H9 (cell line): ENCODE measurements at regions not wholly inside any gene's neighbourhood (a gene's known extent, or its start where the extent isn't known, plus 50 kb on each side); places are given as distances from the start of the nearest gene placed in this dataset.

Experiments used
- DNase-seq: peaks from one replicate; pipeline ENCODE4 v3.0.0-alpha.2; 2017
- H2AFZ ChIP-seq: one replicate; pipeline ENCODE4 v1.6.1; 2013; ENCODE audit warnings: mild to moderate bottlenecking, low read length, control low read depth, moderate library complexity
- H2AK5ac ChIP-seq: 2 replicates; pipeline ENCODE4 v1.6.1; 2013; ENCODE audit warnings: low read length, control low read depth, mixed read lengths; ENCODE audit not compliant: insufficient read length
- H2BK120ac ChIP-seq: one replicate; pipeline ENCODE4 v1.6.1; 2013; ENCODE audit warnings: low read depth, mild to moderate bottlenecking, low read length, control low read depth, inconsistent platforms; ENCODE audit not compliant: poor library complexity, severe bottlenecking
- H2BK12ac ChIP-seq: 2 replicates; pipeline ENCODE4 v1.6.1; 2013; ENCODE audit warnings: low read length, control low read depth, mixed read lengths, low read depth; ENCODE audit not compliant: insufficient read length
- H2BK15ac ChIP-seq: 2 replicates; pipeline ENCODE4 v1.6.1; 2013; ENCODE audit warnings: low read depth, low read length, control low read depth
- H2BK20ac ChIP-seq: one replicate; pipeline ENCODE4 v1.6.1; 2013; ENCODE audit warnings: low read depth, mild to moderate bottlenecking, low read length, control low read depth, inconsistent platforms; ENCODE audit not compliant: poor library complexity, severe bottlenecking
- H2BK5ac ChIP-seq: 2 replicates; pipeline ENCODE4 v1.6.1; 2013; ENCODE audit warnings: low read length, control low read depth, mixed read lengths; ENCODE audit not compliant: insufficient read length
- H3K14ac ChIP-seq: 2 replicates; pipeline ENCODE4 v1.6.1; 2013; ENCODE audit warnings: low read length, control low read depth; ENCODE audit not compliant: insufficient read depth
- H3K18ac ChIP-seq: 2 replicates; pipeline ENCODE4 v1.6.1; 2013; ENCODE audit warnings: low read depth, mild to moderate bottlenecking, mixed read lengths, low read length, control low read depth; ENCODE audit not compliant: insufficient read length
- H3K23ac ChIP-seq: 2 replicates; pipeline ENCODE4 v1.6.1; 2013; ENCODE audit warnings: low read length, control low read depth, mixed read lengths, low read depth; ENCODE audit not compliant: insufficient read length
- H3K23me2 ChIP-seq: 2 replicates; pipeline ENCODE4 v1.6.1; 2013; ENCODE audit warnings: low read depth, mild to moderate bottlenecking, mixed read lengths, low read length, control low read depth; ENCODE audit not compliant: insufficient read length, poor library complexity, severe bottlenecking
- H3K27ac ChIP-seq: 2 replicates; pipeline ENCODE4 v1.5.1; 2013; ENCODE audit warnings: low read length, control low read depth, mixed read lengths, low read depth; ENCODE audit not compliant: insufficient read length
- H3K27me3 ChIP-seq: 2 replicates; pipeline ENCODE4 v1.6.1; 2013; ENCODE audit warnings: low read length, control low read depth, inconsistent platforms; ENCODE audit not compliant: insufficient read depth
- H3K4ac ChIP-seq: 2 replicates; pipeline ENCODE4 v1.6.1; 2013; ENCODE audit warnings: low read depth, mild to moderate bottlenecking, control low read depth, inconsistent platforms, low read length, moderate library complexity
- H3K4me1 ChIP-seq: 2 replicates; pipeline ENCODE4 v1.6.1; 2013; ENCODE audit warnings: low read length, control low read depth, inconsistent platforms; ENCODE audit not compliant: insufficient read depth
- H3K4me2 ChIP-seq: 2 replicates; pipeline ENCODE4 v1.6.1; 2013; ENCODE audit warnings: low read length, control low read depth, mixed read lengths; ENCODE audit not compliant: insufficient read length, insufficient read depth
- H3K56ac ChIP-seq: 2 replicates; pipeline ENCODE4 v1.6.1; 2013; ENCODE audit warnings: low read depth, mild to moderate bottlenecking, mixed read lengths, low read length, control low read depth; ENCODE audit not compliant: insufficient read length
- H3K79me1 ChIP-seq: 2 replicates; pipeline ENCODE4 v1.6.1; 2013; ENCODE audit warnings: low read depth, mild to moderate bottlenecking, moderate library complexity, low read length, control low read depth, inconsistent platforms; ENCODE audit not compliant: insufficient read depth, poor library complexity, severe bottlenecking
- H3K79me2 ChIP-seq: 2 replicates; pipeline ENCODE4 v1.6.1; 2013; ENCODE audit warnings: low read length, control low read depth, inconsistent platforms; ENCODE audit not compliant: insufficient read depth
- H3K9ac ChIP-seq: 2 replicates; pipeline ENCODE4 v1.6.1; 2013; ENCODE audit warnings: low read length, control low read depth, mixed read lengths; ENCODE audit not compliant: insufficient read length; ENCODE audit errors: extremely low read depth
- H3K9me3 ChIP-seq: one replicate; pipeline ENCODE4 v1.6.1; 2013; ENCODE audit warnings: low read depth, low read length, inconsistent platforms; ENCODE audit not compliant: control insufficient read depth
- H3T11ph ChIP-seq: one replicate; pipeline ENCODE4 v1.6.1; 2013; ENCODE audit warnings: mild to moderate bottlenecking, low read length, control low read depth, inconsistent platforms
- H4K20me1 ChIP-seq: one replicate; pipeline ENCODE4 v1.6.1; 2013; ENCODE audit not compliant: control insufficient read depth, insufficient read length, insufficient read depth
- H4K5ac ChIP-seq: 2 replicates; pipeline ENCODE4 v1.6.1; 2013; ENCODE audit warnings: low read depth, mild to moderate bottlenecking, mixed read lengths, low read length, control low read depth; ENCODE audit not compliant: insufficient read length
- H4K8ac ChIP-seq: replicated peaks from 2 replicates; pipeline ENCODE4 v1.6.1; 2013; ENCODE audit warnings: low read length, control low read depth, mixed read lengths, low read depth; ENCODE audit not compliant: insufficient read length
- H4K91ac ChIP-seq: 2 replicates; pipeline ENCODE4 v1.6.1; 2013; ENCODE audit warnings: low read depth, mild to moderate bottlenecking, moderate library complexity, mixed read lengths, low read length, control low read depth; ENCODE audit not compliant: insufficient read length
- H3K27ac Mint-ChIP-seq, 3 experiments: 2 replicates in 2 of 3; 3 replicates in 1 of 3; pipeline ENCODE4 v1.8.0; 2020 to 2021; ENCODE audit warnings: mixed read lengths in 3 of 3, mild to moderate bottlenecking in 1 of 3, moderate library complexity in 1 of 3
- H3K27me3 Mint-ChIP-seq: 2 replicates; pipeline ENCODE4 v1.8.0; 2021; ENCODE audit warnings: low read depth, mild to moderate bottlenecking, moderate library complexity, mixed read lengths
- H3K36me3 Mint-ChIP-seq, 3 experiments: 2 replicates in 2 of 3; 3 replicates in 1 of 3; pipeline ENCODE4 v1.8.0; 2020 to 2021; ENCODE audit warnings: low read depth in 3 of 3, mixed read lengths in 3 of 3; ENCODE audit not compliant: insufficient read depth in 1 of 3
- H3K4me1 Mint-ChIP-seq, 2 experiments: 2 replicates each; pipeline ENCODE4 v1.8.0; 2020; ENCODE audit warnings: mixed read lengths in 2 of 2
- H3K4me3 Mint-ChIP-seq, 2 experiments: 2 replicates in 1 of 2; 3 replicates in 1 of 2; pipeline ENCODE4 v1.8.0; 2020 to 2021; ENCODE audit warnings: mild to moderate bottlenecking in 2 of 2, mixed read lengths in 2 of 2, moderate library complexity in 1 of 2
- H3K9me3 Mint-ChIP-seq, 2 experiments: 2 replicates in 1 of 2; 3 replicates in 1 of 2; pipeline ENCODE4 v1.8.0; 2020; ENCODE audit warnings: mild to moderate bottlenecking in 2 of 2, mixed read lengths in 2 of 2, moderate library complexity in 1 of 2
- WGBS: extraction: QIAGEN DNeasy Blood & Tissue Kit; methylation state at CpG from one replicate; pipeline ENCODE4 v1.1.7; 2013; ENCODE audit warnings: missing lambda C conversion rate, low lambda C conversion rate, mixed read lengths; ENCODE audit not compliant: insufficient read length; ENCODE audit errors: extremely low coverage; 5-methylcytosine and 5-hydroxymethylcytosine counted together
- TF ChIP-seq, protein P1 (sequence below): fragments of 200-600 bp; sonication (generic); conservative IDR thresholded peaks from 3 replicates; pipeline ENCODE4 v1.8.0; 2021; ENCODE audit warnings: antibody characterized with exemption, mild to moderate bottlenecking

DNA sequence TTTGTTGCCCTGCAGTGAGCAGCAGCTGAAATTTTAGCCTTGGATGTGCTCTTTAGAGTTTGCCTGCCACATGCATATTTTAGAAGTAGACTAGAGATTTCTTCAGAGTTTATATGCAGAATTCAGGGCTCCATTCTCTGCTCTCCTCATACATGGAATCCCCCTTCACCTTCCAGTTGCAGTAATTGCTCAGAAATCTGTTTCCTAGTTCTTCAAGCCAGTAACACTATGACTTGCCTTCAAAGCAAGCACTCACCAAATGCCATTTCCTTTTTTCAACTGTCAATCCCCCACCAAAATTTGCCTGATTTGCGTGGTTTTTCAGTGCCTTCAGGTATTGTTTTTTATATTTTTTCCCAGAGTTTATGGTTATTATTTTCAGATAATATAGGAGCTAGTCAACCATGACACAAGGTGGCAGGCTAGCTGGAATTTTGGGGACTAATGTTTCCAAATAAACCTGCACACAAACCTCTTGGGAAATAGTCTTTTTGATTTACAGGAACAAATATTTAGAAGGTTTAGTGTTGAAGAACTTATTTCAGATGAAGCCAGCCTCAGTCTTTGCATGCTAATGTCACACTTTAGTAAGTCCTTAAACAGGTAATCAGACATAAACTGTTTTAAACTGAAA, 79.2 kb downstream of the ASCL1 start:
- TF ChIP-seq, protein P1, sequence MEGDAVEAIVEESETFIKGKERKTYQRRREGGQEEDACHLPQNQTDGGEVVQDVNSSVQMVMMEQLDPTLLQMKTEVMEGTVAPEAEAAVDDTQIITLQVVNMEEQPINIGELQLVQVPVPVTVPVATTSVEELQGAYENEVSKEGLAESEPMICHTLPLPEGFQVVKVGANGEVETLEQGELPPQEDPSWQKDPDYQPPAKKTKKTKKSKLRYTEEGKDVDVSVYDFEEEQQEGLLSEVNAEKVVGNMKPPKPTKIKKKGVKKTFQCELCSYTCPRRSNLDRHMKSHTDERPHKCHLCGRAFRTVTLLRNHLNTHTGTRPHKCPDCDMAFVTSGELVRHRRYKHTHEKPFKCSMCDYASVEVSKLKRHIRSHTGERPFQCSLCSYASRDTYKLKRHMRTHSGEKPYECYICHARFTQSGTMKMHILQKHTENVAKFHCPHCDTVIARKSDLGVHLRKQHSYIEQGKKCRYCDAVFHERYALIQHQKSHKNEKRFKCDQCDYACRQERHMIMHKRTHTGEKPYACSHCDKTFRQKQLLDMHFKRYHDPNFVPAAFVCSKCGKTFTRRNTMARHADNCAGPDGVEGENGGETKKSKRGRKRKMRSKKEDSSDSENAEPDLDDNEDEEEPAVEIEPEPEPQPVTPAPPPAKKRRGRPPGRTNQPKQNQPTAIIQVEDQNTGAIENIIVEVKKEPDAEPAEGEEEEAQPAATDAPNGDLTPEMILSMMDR: no peak
- Histone ChIP-seq H3K27me3 (no peaks in the 10 kb centered on the region), H3K27ac (no peak overlapping the region), H3K9me3 (no peaks in the 10 kb centered on the region), H3K56ac (no peak overlapping the region), H3K79me1 (no peaks in the 10 kb centered on the region), H3K23me2 (no peaks in the 10 kb centered on the region), H3K79me2 (no peaks in the 10 kb centered on the region), H3K23ac (no peak overlapping the region), H4K8ac (no peak overlapping the region), H3K4ac (no peak overlapping the region), H3T11ph (no peak overlapping the region), H2AK5ac (no peak overlapping the region), H3K4me2 (no peak overlapping the region), H2BK15ac (no peak overlapping the region), H2BK20ac (no peak overlapping the region), H2BK5ac (no peak overlapping the region), H3K9ac (no peak overlapping the region), H4K91ac (no peak overlapping the region), H4K5ac (no peak overlapping the region), H2BK12ac (no peak overlapping the region), H2AFZ (no peak overlapping the region), H3K4me1 (no peaks in the 10 kb centered on the region), H2BK120ac (no peak overlapping the region), H3K18ac (no peak overlapping the region), H4K20me1 (no peaks in the 10 kb centered on the region), H3K14ac (no peak overlapping the region)
- Mint-ChIP-seq H3K9me3 (peaks cover 12 to 13% of the 10 kb centered on the region in 2 experiments; a peak in 4 of 5 replicates), H3K4me1 (peaks cover 6 to 7% of the 10 kb centered on the region in 2 experiments; a peak in 3 of 4 replicates), H3K27me3 (no peaks in the 10 kb centered on the region; the same call in 1 of the 2 replicates), H3K4me3 (no peak overlapping the region), H3K36me3 (peaks cover 0 to 24% (median 2%) of the 10 kb centered on the region in 3 experiments; a peak in 3 of 7 replicates), H3K27ac (no peak overlapping the region)
- no peak for DNase-seq
- WGBS: no CpG with 5 or more reads among the region's 1 CpG
